SK-N-MC (cell line): ENCODE measurements at regions not wholly inside any gene's neighbourhood (a gene's known extent, or its start where the extent isn't known, plus 50 kb on each side); places are given as distances from the start of the nearest gene placed in this dataset.
"Not testable (repeated sequence)": the region's sequence is repeated elsewhere in the genome, so short reads cannot be mapped to it uniquely, and the experiment has no call there.

Source experiments
- DNase-seq: peaks from one replicate; pipeline ENCODE4 v3.0.0-alpha.2; 2011; ENCODE audit warnings: low read depth, low spot score
- H3K27ac ChIP-seq: fragments of 200-600 bp; sonication (generic); 2 replicates; pipeline ENCODE4 v1.5.1; 2016; ENCODE audit warnings: mixed run types
- H3K36me3 ChIP-seq: fragments of 200-600 bp; sonication (generic); 2 replicates; pipeline ENCODE4 v1.6.1; 2017; ENCODE audit warnings: antibody characterized with exemption, low read length, mixed read lengths; ENCODE audit not compliant: insufficient read depth
- H3K4me3 ChIP-seq: fragments of 200-600 bp; sonication (generic); 2 replicates; pipeline ENCODE4 v1.5.1; 2016
- H3K9ac ChIP-seq: fragments of 200-600 bp; sonication (generic); 2 replicates; pipeline ENCODE4 v1.8.0; 2017; ENCODE audit warnings: mixed run types, mixed read lengths; ENCODE audit not compliant: insufficient read length
- H3K9me3 ChIP-seq: fragments of 200-600 bp; sonication (generic); 2 replicates; pipeline ENCODE4 v1.6.1; 2017; ENCODE audit warnings: low read depth, mild to moderate bottlenecking, antibody characterized with exemption, low read length, moderate library complexity, mixed read lengths
- EZH2 ChIP-seq: fragments of 200-600 bp; sonication (generic); IDR thresholded peaks from one replicate; pipeline ENCODE4 v1.6.1; 2017; ENCODE audit warnings: antibody characterized with exemption
- FOXP2 ChIP-seq: optimal IDR thresholded peaks from 2 replicates; pipeline ENCODE3; 2011; ENCODE audit warnings: mild to moderate bottlenecking, moderate library complexity; ENCODE audit not compliant: insufficient read depth; ENCODE audit errors: extremely low read length, control extremely low read depth
- POLR2AphosphoS5 ChIP-seq: IDR thresholded peaks from 2 replicates; pipeline ENCODE4 v1.6.1; 2012; ENCODE audit warnings: mild to moderate bottlenecking, low read depth, low read length, borderline replicate concordance

GRCh38 chr3:81216192-81216591 is 545.3 kb downstream of the GBE1 start:
- no peak overlapping the region for H3K4me3 ChIP-seq
- no peak for TF ChIP-seq POLR2AphosphoS5
- TF ChIP-seq FOXP2, result no peak
- TF ChIP-seq EZH2, result no peak
- no peaks in the 10 kb centered on the region for H3K9me3 ChIP-seq
- no peak overlapping the region for H3K27ac ChIP-seq
- H3K9ac ChIP-seq, result no peak overlapping the region
- H3K36me3 ChIP-seq, result no peaks in the 10 kb centered on the region
- no peak for DNase-seq

GRCh38 chr3:81214631-81215030 is 546.8 kb downstream of the GBE1 start:
- no peaks in the 10 kb centered on the region for H3K36me3 ChIP-seq
- H3K4me3 ChIP-seq, result no peak overlapping the region
- no peak for DNase-seq
- no peak overlapping the region for H3K27ac ChIP-seq
- H3K9me3 ChIP-seq, result no peaks in the 10 kb centered on the region
- no peak for TF ChIP-seq EZH2
- no peak for TF ChIP-seq FOXP2
- TF ChIP-seq POLR2AphosphoS5, result no peak
- H3K9ac ChIP-seq, result no peak overlapping the region

- H3K9ac ChIP-seq, result no peak overlapping the region
- no peak overlapping the region for H3K27ac ChIP-seq
- DNase-seq, result no peak
- no peaks in the 10 kb centered on the region for H3K36me3 ChIP-seq
- H3K9me3 ChIP-seq, result no peaks in the 10 kb centered on the region
- no peak for TF ChIP-seq FOXP2
- TF ChIP-seq EZH2, result no peak
- no peak for TF ChIP-seq POLR2AphosphoS5
- H3K4me3 ChIP-seq, result no peak overlapping the region; the same call in 1 of the 2 replicates
These were observed 561.9 kb downstream of the GBE1 start for GRCh38 chr3:81199587-81199986.

GRCh38 chr3:81198756-81199155 is 562.7 kb downstream of the GBE1 start:
- no peak for DNase-seq
- Histone ChIP-seq H3K27ac (peak overlapping the region; percentile 50; the same call in 1 of the 2 replicates), H3K9ac (no peak overlapping the region), H3K4me3 (peak overlapping the region; percentile 38; the same call in 1 of the 2 replicates), H3K36me3 (no peaks in the 10 kb centered on the region), H3K9me3 (no peaks in the 10 kb centered on the region)
- no peak for TF ChIP-seq EZH2
- no peak for TF ChIP-seq FOXP2
- no peak for TF ChIP-seq POLR2AphosphoS5

- Histone ChIP-seq H3K36me3 (no peaks in the 10 kb centered on the region), H3K4me3 (peak overlapping the region; percentile 38; the same call in 1 of the 2 replicates), H3K27ac (peak overlapping the region; percentile 50; the same call in 1 of the 2 replicates), H3K9me3 (no peaks in the 10 kb centered on the region), H3K9ac (no peak overlapping the region)
- TF ChIP-seq FOXP2 (no peak), POLR2AphosphoS5 (no peak), EZH2 (no peak)
- DNase-seq, result no peak
These were observed 563.2 kb downstream of the GBE1 start for GRCh38 chr3:81198216-81198615.

GRCh38 chr3:81197386-81197785 is 564.1 kb downstream of the GBE1 start:
- H3K9me3 ChIP-seq, result no peaks in the 10 kb centered on the region
- H3K36me3 ChIP-seq, result no peaks in the 10 kb centered on the region
- H3K27ac ChIP-seq, result no peak overlapping the region
- TF ChIP-seq EZH2 (no peak), POLR2AphosphoS5 (no peak), FOXP2 (no peak)
- H3K4me3 ChIP-seq, result no peak overlapping the region
- DNase-seq, result no peak
- H3K9ac ChIP-seq, result no peak overlapping the region

GRCh38 chr3:81195478-81195877 is 566.0 kb downstream of the GBE1 start:
- TF ChIP-seq POLR2AphosphoS5, result no peak
- TF ChIP-seq EZH2, result no peak
- no peak for TF ChIP-seq FOXP2
- Histone ChIP-seq H3K27ac (no peak overlapping the region), H3K9ac (no peak overlapping the region), H3K36me3 (no peaks in the 10 kb centered on the region), H3K4me3 (no peak overlapping the region), H3K9me3 (no peaks in the 10 kb centered on the region)
- no peak for DNase-seq

- H3K9me3 ChIP-seq, result no peaks in the 10 kb centered on the region
- TF ChIP-seq EZH2, result no peak
- TF ChIP-seq POLR2AphosphoS5, result no peak
- TF ChIP-seq FOXP2, result no peak
These were observed 575.0 kb downstream of the GBE1 start for GRCh38 chr3:81186412-81186811.

GRCh38 chr3:81182086-81182875 is 579.2 kb downstream of the GBE1 start:
- not testable (repeated sequence) for H3K9ac ChIP-seq, H3K4me3 ChIP-seq, H3K9me3 ChIP-seq, H3K36me3 ChIP-seq, DNase-seq, H3K27ac ChIP-seq

More at GRCh38 chr3:81186412-81186811, 575.0 kb downstream of the GBE1 start:
- Histone ChIP-seq H3K9ac (no peak overlapping the region), H3K36me3 (no peaks in the 10 kb centered on the region), H3K4me3 (no peak overlapping the region), H3K27ac (no peak overlapping the region)
- DNase-seq, result no peak
